OCI-LY1 (cell line): ENCODE measurements at regions not wholly inside any gene's neighbourhood (a gene's known extent, or its start where the extent isn't known, plus 50 kb on each side); places are given as distances from the start of the nearest gene placed in this dataset.

Experiments
- H2AFZ ChIP-seq: fragments of 200-600 bp; sonication (generic), shearing (Covaris generic); 2 replicates; pipeline ENCODE4 v1.6.0; 2014; ENCODE audit warnings: antibody characterized with exemption, mild to moderate bottlenecking, low read length
- H3F3A ChIP-seq: fragments of 200-600 bp; sonication (generic), shearing (Covaris generic); 2 replicates; pipeline ENCODE4 v1.6.0; 2014; ENCODE audit warnings: mild to moderate bottlenecking, antibody characterized with exemption, low read length, moderate library complexity; ENCODE audit not compliant: insufficient read depth
- H3K27ac ChIP-seq: fragments of 200-600 bp; sonication (generic); 2 replicates; pipeline ENCODE4 v1.5.1; 2014; ENCODE audit warnings: low read length, mixed run types, mild to moderate bottlenecking, low read depth; ENCODE audit not compliant: poor library complexity, severe bottlenecking
- H3K27me3 ChIP-seq: fragments of 200-600 bp; sonication (generic); 2 replicates; pipeline ENCODE4 v1.6.0; 2014; ENCODE audit warnings: antibody characterized with exemption, mild to moderate bottlenecking, low read length, moderate library complexity; ENCODE audit not compliant: insufficient read depth
- H3K36me3 ChIP-seq: fragments of 200-600 bp; sonication (generic); 2 replicates; pipeline ENCODE4 v1.6.1; 2014; ENCODE audit warnings: mild to moderate bottlenecking, antibody characterized with exemption, low read length, moderate library complexity, mixed read lengths; ENCODE audit not compliant: insufficient read depth
- H3K4me1 ChIP-seq: fragments of 200-600 bp; sonication (generic); 2 replicates; pipeline ENCODE4 v1.5.1; 2014; ENCODE audit warnings: mild to moderate bottlenecking, low read length, moderate library complexity; ENCODE audit not compliant: insufficient read depth, severe bottlenecking
- H3K4me2 ChIP-seq: fragments of 200-600 bp; sonication (generic), shearing (Covaris generic); 2 replicates; pipeline ENCODE4 v1.6.1; 2014; ENCODE audit warnings: low read length
- H3K4me3 ChIP-seq: fragments of 200-600 bp; sonication (generic); 2 replicates; pipeline ENCODE4 v1.5.1; 2014; ENCODE audit warnings: low read length, low read depth, mild to moderate bottlenecking, mixed read lengths; ENCODE audit not compliant: poor library complexity, severe bottlenecking
- H3K79me2 ChIP-seq: fragments of 200-600 bp; shearing (Covaris generic); 2 replicates; pipeline ENCODE4 v1.6.1; 2016; ENCODE audit warnings: mixed run types, low read length, mixed read lengths; ENCODE audit not compliant: insufficient read depth
- H3K9ac ChIP-seq: fragments of 200-600 bp; sonication (generic), shearing (Covaris generic); 2 replicates; pipeline ENCODE4 v1.6.1; 2014; ENCODE audit warnings: mild to moderate bottlenecking, low read length, mixed read lengths
- H3K9me2 ChIP-seq: fragments of 200-600 bp; sonication (generic), shearing (Covaris generic); 2 replicates; pipeline ENCODE4 v1.6.1; 2014; ENCODE audit warnings: low read depth, mild to moderate bottlenecking, low read length, mixed read lengths
- H3K9me3 ChIP-seq: fragments of 200-600 bp; shearing (Covaris generic); 2 replicates; pipeline ENCODE4 v1.6.1; 2014; ENCODE audit warnings: low read length, mixed read lengths
- H4K20me1 ChIP-seq: fragments of 200-600 bp; sonication (generic), shearing (Covaris generic); 2 replicates; pipeline ENCODE4 v1.6.0; 2016; ENCODE audit warnings: mild to moderate bottlenecking, low read length; ENCODE audit not compliant: insufficient read depth
- CTCF ChIP-seq: fragments of 200-600 bp; sonication (generic), shearing (Covaris generic); IDR thresholded peaks from 2 replicates; pipeline ENCODE4 v1.5.1; 2017; ENCODE audit warnings: mild to moderate bottlenecking, antibody characterized with exemption, low read length, moderate library complexity, mixed read lengths
- EZH2 ChIP-seq: fragments of 200-600 bp; sonication (generic), shearing (Covaris generic); IDR thresholded peaks from 2 replicates; pipeline ENCODE4 v1.8.0; 2017; ENCODE audit warnings: borderline replicate concordance, mixed run types, mild to moderate bottlenecking, antibody characterized with exemption, low read length, moderate library complexity, mixed read lengths

DNA sequence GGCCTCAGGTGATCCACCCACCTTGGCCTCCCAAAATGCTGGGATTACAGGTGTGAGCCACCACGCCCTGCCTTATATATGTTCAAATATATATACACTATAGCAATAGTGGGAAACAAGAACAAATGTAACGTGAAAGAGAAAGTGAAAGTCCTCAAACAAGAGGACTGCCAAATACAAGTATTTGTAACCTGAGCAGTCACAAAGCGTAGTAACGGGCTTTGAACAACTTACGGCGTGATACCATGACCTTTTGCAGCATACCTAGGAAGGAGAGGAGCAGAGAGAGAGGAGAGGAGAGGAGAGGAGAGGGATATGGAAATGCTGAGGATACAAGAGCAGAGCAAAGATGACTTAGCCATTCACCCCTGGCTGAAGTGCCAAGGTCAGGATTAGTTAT lies 113.8 kb upstream of the RGPD4 start:
- H3K4me1 ChIP-seq: peaks cover 22% of the 10 kb centered on the region
- no peaks in the 10 kb centered on the region for H3K27me3 ChIP-seq
- H3K36me3 ChIP-seq: no peaks in the 10 kb centered on the region
- peak overlapping the region; percentile 37 for H3K4me3 ChIP-seq
- H3K9me3 ChIP-seq: no peaks in the 10 kb centered on the region
- no peaks in the 10 kb centered on the region for H3K79me2 ChIP-seq
- H3K9ac ChIP-seq: peak overlapping the region; percentile 44; the same call in 1 of the 2 replicates
- H4K20me1 ChIP-seq: no peaks in the 10 kb centered on the region
- H3K4me2 ChIP-seq: peak overlapping the region; percentile 76
- no peaks in the 10 kb centered on the region for H3F3A ChIP-seq
- H3K9me2 ChIP-seq: no peaks in the 10 kb centered on the region
- TF ChIP-seq CTCF (no peak), EZH2 (no peak)
- peak overlapping the region; percentile 81 for H2AFZ ChIP-seq
- no peak overlapping the region for H3K27ac ChIP-seq

GRCh38 chr2:107717661-107718060 lies 109.0 kb upstream of the RGPD4 start:
- Histone ChIP-seq H3K9me2 (no peaks in the 10 kb centered on the region), H3K79me2 (no peaks in the 10 kb centered on the region), H3K27ac (no peak overlapping the region), H3K9ac (no peak overlapping the region), H3F3A (no peaks in the 10 kb centered on the region), H3K36me3 (no peaks in the 10 kb centered on the region), H3K9me3 (no peaks in the 10 kb centered on the region), H2AFZ (no peak overlapping the region), H3K4me2 (no peak overlapping the region), H3K4me1 (peaks cover 8% of the 10 kb centered on the region), H3K27me3 (no peaks in the 10 kb centered on the region), H4K20me1 (no peaks in the 10 kb centered on the region), H3K4me3 (no peak overlapping the region)
- TF ChIP-seq CTCF (no peak), EZH2 (no peak)

GRCh38 chr2:107719141-107719540 lies 107.6 kb upstream of the RGPD4 start:
- H3K27ac ChIP-seq: no peak overlapping the region
- H3K79me2 ChIP-seq: no peaks in the 10 kb centered on the region
- H3K4me3 ChIP-seq: no peak overlapping the region
- no peak overlapping the region for H3K9ac ChIP-seq
- no peak overlapping the region for H2AFZ ChIP-seq
- TF ChIP-seq CTCF: no peak
- no peak for TF ChIP-seq EZH2
- no peaks in the 10 kb centered on the region for H3K36me3 ChIP-seq
- H3K4me1 ChIP-seq: no peaks in the 10 kb centered on the region
- no peak overlapping the region for H3K4me2 ChIP-seq
- no peaks in the 10 kb centered on the region for H3K9me3 ChIP-seq
- H3F3A ChIP-seq: no peaks in the 10 kb centered on the region
- H3K27me3 ChIP-seq: no peaks in the 10 kb centered on the region
- H4K20me1 ChIP-seq: no peaks in the 10 kb centered on the region
- no peaks in the 10 kb centered on the region for H3K9me2 ChIP-seq
